ENCODE measurements at regions not wholly inside any gene's neighbourhood (a gene's known extent, or its start where the extent isn't known, plus 50 kb on each side); places are given as distances from the start of the nearest gene placed in this dataset.

DNA sequence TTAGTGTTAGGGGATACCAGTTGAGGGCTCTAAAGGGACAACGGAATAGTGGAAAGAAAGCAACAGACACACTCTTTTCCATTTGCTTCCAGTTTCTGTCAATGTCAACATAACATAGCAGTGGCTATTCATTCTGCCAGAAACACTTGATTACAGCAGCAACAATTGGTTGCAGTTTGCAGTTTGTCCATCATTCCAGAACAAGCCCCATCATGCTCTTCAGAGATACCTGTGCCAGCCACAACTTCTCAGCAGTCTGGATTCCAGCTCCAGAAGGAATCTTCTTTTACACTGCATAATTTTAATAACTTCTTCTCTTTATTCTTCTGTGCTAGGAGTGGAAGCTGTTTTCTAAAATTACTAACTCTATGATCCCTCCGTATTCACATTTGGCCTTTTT lies 1521.4 kb downstream of the PLA2G4A start:
- no peak for DNase-seq
- Histone ChIP-seq H3K36me3 (no peaks in the 10 kb centered on the region), H3K27ac (no peak overlapping the region), H3K27me3 (no peaks in the 10 kb centered on the region), H3K4me1 (no peaks in the 10 kb centered on the region), H3K9me3 (peaks cover 0 to 4% (median 0%) of the 10 kb centered on the region in 4 donors), H3K4me3 (no peak overlapping the region)
- 91 to 93% methylated on average over 2 of the region's 2 CpGs for WGBS, 2 donors
- intact Hi-C loops (cut with DNase I), result no loop called here
- TF ChIP-seq, protein P1, sequence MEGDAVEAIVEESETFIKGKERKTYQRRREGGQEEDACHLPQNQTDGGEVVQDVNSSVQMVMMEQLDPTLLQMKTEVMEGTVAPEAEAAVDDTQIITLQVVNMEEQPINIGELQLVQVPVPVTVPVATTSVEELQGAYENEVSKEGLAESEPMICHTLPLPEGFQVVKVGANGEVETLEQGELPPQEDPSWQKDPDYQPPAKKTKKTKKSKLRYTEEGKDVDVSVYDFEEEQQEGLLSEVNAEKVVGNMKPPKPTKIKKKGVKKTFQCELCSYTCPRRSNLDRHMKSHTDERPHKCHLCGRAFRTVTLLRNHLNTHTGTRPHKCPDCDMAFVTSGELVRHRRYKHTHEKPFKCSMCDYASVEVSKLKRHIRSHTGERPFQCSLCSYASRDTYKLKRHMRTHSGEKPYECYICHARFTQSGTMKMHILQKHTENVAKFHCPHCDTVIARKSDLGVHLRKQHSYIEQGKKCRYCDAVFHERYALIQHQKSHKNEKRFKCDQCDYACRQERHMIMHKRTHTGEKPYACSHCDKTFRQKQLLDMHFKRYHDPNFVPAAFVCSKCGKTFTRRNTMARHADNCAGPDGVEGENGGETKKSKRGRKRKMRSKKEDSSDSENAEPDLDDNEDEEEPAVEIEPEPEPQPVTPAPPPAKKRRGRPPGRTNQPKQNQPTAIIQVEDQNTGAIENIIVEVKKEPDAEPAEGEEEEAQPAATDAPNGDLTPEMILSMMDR (IDR thresholded peaks at IDR 0.05), result no peak
- no peak for TF ChIP-seq EP300 (IDR thresholded peaks at IDR 0.05)
- TF ChIP-seq POLR2AphosphoS5 (IDR thresholded peaks at IDR 0.05), result no peak
- no peak for TF ChIP-seq POLR2A (IDR thresholded peaks at IDR 0.05)

DNA sequence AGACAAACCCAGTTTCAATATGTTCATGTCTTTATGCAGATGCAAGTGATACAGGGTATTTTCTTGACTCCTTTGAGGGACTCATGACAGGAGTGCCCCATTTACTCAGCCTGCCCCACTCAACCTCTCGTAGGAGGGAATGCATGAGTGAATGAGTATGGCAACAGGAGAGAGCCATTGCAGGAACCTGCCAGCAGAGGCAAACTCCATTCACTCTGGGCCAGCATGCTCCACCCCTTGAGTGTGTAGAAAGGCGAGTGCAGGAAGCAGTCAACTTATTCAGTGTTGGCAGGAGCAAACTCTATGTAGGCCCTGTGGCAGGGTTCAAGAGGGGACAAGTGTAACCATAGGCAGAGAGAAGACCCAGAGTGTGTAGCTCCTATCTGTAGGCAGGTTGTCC lies 1526.3 kb downstream of the PLA2G4A start:
- H3K27me3 ChIP-seq, result no peaks in the 10 kb centered on the region
- TF ChIP-seq POLR2A (IDR thresholded peaks at IDR 0.05) (no peak), EP300 (IDR thresholded peaks at IDR 0.05) (no peak), POLR2AphosphoS5 (IDR thresholded peaks at IDR 0.05) (no peak)
- TF ChIP-seq, protein P1 (IDR thresholded peaks at IDR 0.05), result no peak
- intact Hi-C loops (cut with DNase I), result no loop called here
- DNase-seq, result no peak
- peaks cover 0 to 4% (median 0%) of the 10 kb centered on the region in 4 donors for H3K9me3 ChIP-seq
- H3K4me3 ChIP-seq, result no peak overlapping the region
- H3K27ac ChIP-seq, result no peak overlapping the region
- H3K4me1 ChIP-seq, result no peaks in the 10 kb centered on the region
- 82 to 83% methylated on average over 2 of the region's 2 CpGs for WGBS, 2 donors
- no peaks in the 10 kb centered on the region for H3K36me3 ChIP-seq

DNA sequence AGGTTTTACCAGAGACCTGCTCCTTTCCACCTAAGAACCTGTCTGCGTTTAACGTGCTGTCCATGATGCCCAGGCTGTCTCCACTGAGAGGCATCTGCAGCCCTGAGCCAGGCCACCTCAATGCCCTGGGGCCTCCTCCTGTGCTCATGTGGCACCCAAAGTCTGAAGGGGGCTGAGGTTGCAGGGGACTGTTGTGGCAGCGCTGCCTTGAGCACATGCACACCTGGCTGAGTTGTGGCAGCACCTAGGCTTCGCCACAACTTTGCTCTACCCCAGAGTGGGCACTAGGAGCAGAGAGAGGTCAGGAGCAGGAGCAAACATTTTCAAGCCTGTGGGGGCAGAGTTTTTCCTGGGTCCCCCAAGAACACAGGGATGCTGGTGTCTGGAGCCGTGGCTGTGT lies 1527.1 kb downstream of the PLA2G4A start:
- DNase-seq, result no peak
- TF ChIP-seq POLR2AphosphoS5 (IDR thresholded peaks at IDR 0.05), result no peak
- TF ChIP-seq EP300 (IDR thresholded peaks at IDR 0.05), result no peak
- Histone ChIP-seq H3K27me3 (no peaks in the 10 kb centered on the region), H3K4me1 (no peaks in the 10 kb centered on the region), H3K27ac (no peak overlapping the region), H3K9me3 (peaks cover 0 to 4% (median 0%) of the 10 kb centered on the region in 4 donors), H3K36me3 (no peaks in the 10 kb centered on the region), H3K4me3 (no peak overlapping the region)
- WGBS, 2 donors, result 81 to 83% methylated on average over 5 of the region's 5 CpGs
- intact Hi-C loops (cut with DNase I), result no loop called here

DNA sequence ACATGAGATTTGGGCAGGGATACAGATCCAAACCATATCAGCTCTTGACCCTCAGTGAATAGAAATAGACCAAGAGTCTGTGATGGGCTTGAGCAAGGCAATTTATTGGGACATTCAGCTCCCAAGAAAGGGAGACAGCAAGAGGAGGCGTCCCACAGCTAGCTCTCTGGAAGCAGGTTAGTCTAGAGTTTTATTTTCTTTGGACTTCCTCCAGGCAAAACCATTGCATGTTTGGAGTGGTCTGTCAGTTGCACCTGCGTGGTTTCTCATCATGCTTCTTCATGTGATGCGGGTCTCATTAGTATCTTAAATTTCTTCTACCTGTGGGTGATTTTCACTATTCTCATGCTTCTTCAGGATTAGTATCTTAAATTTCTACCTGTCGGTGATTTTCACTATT lies 1530.6 kb downstream of the PLA2G4A start:
- H3K36me3 ChIP-seq, result no peaks in the 10 kb centered on the region
- no peaks in the 10 kb centered on the region for H3K27me3 ChIP-seq
- H3K4me1 ChIP-seq, result no peaks in the 10 kb centered on the region
- intact Hi-C loops (cut with DNase I), result no loop called here
- no peaks in the 10 kb centered on the region for H3K9me3 ChIP-seq
- TF ChIP-seq POLR2A (IDR thresholded peaks at IDR 0.05), result no peak
- TF ChIP-seq, protein P1 (IDR thresholded peaks at IDR 0.05), result no peak
- no peak for TF ChIP-seq POLR2AphosphoS5 (IDR thresholded peaks at IDR 0.05)
- TF ChIP-seq EP300 (IDR thresholded peaks at IDR 0.05), result no peak
- H3K4me3 ChIP-seq, result no peak overlapping the region
- WGBS, 2 donors, result 92 to 93% methylated on average over 4 of the region's 4 CpGs
- no peak for DNase-seq
- no peak overlapping the region for H3K27ac ChIP-seq

DNA sequence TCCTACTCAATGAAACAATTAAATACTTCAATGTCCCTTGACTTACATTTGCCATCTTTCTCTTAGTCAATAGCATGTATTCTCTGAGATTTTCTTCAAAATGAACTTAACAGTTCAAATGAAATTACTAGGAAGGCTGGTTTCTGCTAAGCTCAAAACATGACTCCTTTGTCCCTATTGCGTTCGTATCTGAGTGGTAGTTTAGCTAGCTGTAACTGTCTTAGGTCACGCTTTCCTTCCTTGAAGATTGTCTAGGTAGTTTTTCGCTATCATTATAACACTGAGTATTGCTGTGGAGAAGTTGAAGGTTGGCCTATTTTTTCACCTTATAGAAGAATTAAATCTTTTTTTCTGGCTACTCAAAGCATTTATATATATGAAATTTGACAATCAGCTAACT lies 1535.2 kb downstream of the PLA2G4A start:
- Histone ChIP-seq H3K27me3 (no peaks in the 10 kb centered on the region), H3K4me3 (no peak overlapping the region), H3K4me1 (no peaks in the 10 kb centered on the region), H3K36me3 (no peaks in the 10 kb centered on the region), H3K9me3 (no peaks in the 10 kb centered on the region), H3K27ac (no peak overlapping the region)
- intact Hi-C loops (cut with DNase I), result no loop called here
- DNase-seq, result no peak
- WGBS, 2 donors, result 95% methylated on average over 4 of the region's 4 CpGs
- TF ChIP-seq POLR2A (IDR thresholded peaks at IDR 0.05), result no peak
- no peak for TF ChIP-seq POLR2AphosphoS5 (IDR thresholded peaks at IDR 0.05)
- no peak for TF ChIP-seq EP300 (IDR thresholded peaks at IDR 0.05)
- TF ChIP-seq, protein P1 (IDR thresholded peaks at IDR 0.05), result no peak

All from sigmoid colon (tissue), 6 donors.